ENCODE measurements at regions not wholly inside any gene's neighbourhood (a gene's known extent, or its start where the extent isn't known, plus 50 kb on each side); places are given as distances from the start of the nearest gene placed in this dataset.

- no peak for DNase-seq
Measured at GRCh38 chr6:146887447-146888077, 288.8 kb downstream of the ADGB start.

- no peak for DNase-seq
Measured at GRCh38 chr6:146889303-146889702, 290.5 kb downstream of the ADGB start.

- no peak for DNase-seq
Measured at GRCh38 chr6:146890172-146890571, 291.4 kb downstream of the ADGB start.

- DNase-seq: no peak
Measured at GRCh38 chr6:146890644-146891434, 292.1 kb downstream of the ADGB start.

GRCh38 chr6:146891615-146892265 lies 293.0 kb downstream of the ADGB start:
- DNase-seq: no peak

- no peak for DNase-seq
Measured at GRCh38 chr6:146892283-146892612, 293.5 kb downstream of the ADGB start.

- DNase-seq: no peak
Measured at GRCh38 chr6:146892613-146893401, 294.0 kb downstream of the ADGB start.

- DNase-seq: no peak
Measured at GRCh38 chr6:146893690-146894089, 294.9 kb downstream of the ADGB start.

GRCh38 chr6:146894624-146895023 lies 295.9 kb downstream of the ADGB start:
- no peak for DNase-seq

GRCh38 chr6:146895101-146895771 lies 296.5 kb downstream of the ADGB start:
- DNase-seq: no peak

GRCh38 chr6:146895772-146896061 lies 296.9 kb downstream of the ADGB start:
- no peak for DNase-seq

GRCh38 chr6:146896062-146896813 lies 297.5 kb downstream of the ADGB start:
- DNase-seq: no peak

GRCh38 chr6:146896960-146897701 lies 298.4 kb downstream of the ADGB start:
- no peak for DNase-seq

- no peak for DNase-seq
Measured at GRCh38 chr6:146898069-146898887, 299.5 kb downstream of the ADGB start.

- no peak for DNase-seq
Measured at GRCh38 chr6:146898888-146899227, 300.1 kb downstream of the ADGB start.

- no peak for DNase-seq
Measured at GRCh38 chr6:146901940-146902816, 302.0 kb upstream of the STXBP5 start.

GRCh38 chr6:146902846-146903245 lies 301.4 kb upstream of the STXBP5 start:
- no peak for DNase-seq

- DNase-seq: no peak
Measured at GRCh38 chr6:146903451-146903850, 300.8 kb upstream of the STXBP5 start.

GRCh38 chr6:146904596-146904995 lies 299.6 kb upstream of the STXBP5 start:
- DNase-seq: no peak

Measured in stimulated activated CD4-positive, alpha-beta T cell treated with anti-CD3 and anti-CD28 coated beads, Interleukin-4, amount 100 ng/mL, for 24 hours (primary cell).